Right renal cortex interstitium (tissue), 3 donors: ENCODE measurements at regions not wholly inside any gene's neighbourhood (a gene's known extent, or its start where the extent isn't known, plus 50 kb on each side); places are given as distances from the start of the nearest gene placed in this dataset.
"Not testable (repeated sequence)": the region's sequence is repeated elsewhere in the genome, so short reads cannot be mapped to it uniquely, and the experiment has no call there.

Experiments
- DNase-seq, 3 donors: peaks; one replicate each; pipeline ENCODE4 v3.0.0-alpha.2; 2013; ENCODE audit warnings: low read depth in 3 of 3, low spot score in 2 of 3

DNA sequence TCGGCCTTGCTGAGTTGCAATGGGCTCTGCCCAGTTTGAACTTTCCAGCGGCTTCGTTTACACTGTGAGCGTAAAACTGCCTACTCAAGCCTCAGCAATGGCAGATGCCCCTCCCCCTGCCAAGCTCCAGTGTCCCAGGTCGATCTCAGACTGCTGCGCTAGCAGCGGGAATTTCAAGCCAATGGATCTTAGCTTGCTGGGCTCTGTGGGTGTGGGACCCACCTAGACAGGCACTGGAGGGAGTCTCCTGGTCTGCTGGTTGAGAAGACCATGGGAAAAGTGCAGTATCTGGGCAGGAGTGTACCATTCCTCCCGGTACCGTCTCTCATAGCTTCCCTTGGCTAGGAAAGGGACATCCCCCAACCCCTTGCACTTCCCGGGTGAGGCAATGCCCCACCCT is 88.2 kb downstream of the KLHL28 start:
- DNase-seq = no peak

DNA sequence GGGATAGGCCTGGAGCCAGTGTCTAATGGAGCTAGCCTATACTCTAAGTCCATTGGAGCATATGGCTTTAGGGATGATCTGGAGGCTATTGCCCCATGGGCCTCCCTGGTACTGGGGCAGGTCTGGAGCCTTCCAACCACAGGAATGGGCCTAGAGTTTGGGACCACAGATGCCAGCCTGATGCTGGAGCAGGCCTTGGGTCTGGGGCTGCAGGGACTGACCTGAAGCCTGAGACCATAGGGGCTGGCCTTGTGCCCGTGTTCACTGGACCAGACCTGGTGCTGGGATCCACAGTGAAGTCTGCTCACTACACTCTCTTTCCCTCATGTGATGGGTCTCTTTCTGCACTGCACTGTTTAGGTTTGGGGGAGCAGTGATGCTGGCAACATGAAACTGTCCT is 95.0 kb downstream of the KLHL28 start:
- DNase-seq = no peak

DNA sequence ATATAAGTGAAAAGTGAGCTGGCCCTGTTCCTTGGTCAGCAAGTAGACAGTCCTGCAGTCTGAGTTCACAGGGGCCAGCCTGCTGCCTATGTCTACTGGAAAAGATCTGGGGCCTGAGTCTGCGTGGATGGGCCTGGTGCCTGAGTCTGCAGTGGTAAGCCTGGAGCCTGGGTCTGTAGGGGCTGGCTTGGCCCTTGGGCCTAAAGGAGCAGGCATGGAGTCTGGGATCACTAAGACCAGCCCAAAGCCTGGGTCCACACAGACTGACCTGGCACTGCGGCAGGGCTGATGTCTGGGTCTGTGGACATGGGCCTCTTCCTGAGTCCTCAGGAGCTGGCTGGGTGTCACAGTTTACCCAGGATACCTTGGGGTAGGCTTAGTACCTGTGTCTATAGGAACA is 95.4 kb downstream of the KLHL28 start:
- no peak for DNase-seq

DNA sequence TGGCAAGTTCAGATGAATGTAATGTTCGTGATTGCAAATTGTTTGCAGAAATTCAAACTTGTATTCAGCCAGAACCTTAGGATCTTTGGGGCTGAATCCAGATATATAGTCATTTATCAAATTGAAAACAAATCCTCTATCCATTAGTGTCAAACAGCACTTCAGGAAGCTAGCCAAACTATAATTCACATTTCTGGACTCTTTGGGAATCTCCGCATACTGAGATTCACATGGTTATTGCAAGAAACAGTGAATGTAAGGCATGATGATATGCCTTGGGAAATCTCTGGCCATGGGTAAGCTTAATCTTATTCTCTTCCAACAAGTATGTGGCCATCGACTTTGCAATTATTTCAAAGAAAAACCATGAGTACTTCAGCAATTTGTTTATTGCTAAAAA is 98.5 kb downstream of the KLHL28 start:
- no peak for DNase-seq

DNA sequence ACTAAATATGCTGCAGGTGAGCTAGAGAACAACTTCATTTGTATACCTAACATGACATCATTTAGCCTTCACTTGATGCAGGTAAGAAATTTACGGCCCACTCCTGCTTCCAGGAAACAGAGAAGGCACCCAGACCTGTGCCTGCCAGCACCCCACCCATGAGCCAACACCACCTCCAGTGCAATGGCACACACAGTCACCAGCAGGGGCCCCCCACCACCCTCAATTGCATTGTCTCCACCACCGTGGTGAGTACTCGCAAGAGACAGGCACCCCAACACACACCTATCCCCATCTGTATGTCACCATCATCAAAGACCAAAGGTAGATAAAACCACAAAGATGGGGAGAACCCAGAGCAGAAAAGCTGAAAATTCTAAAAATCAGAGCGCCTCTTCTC is 107.6 kb downstream of the KLHL28 start:
- no peak for DNase-seq

DNA sequence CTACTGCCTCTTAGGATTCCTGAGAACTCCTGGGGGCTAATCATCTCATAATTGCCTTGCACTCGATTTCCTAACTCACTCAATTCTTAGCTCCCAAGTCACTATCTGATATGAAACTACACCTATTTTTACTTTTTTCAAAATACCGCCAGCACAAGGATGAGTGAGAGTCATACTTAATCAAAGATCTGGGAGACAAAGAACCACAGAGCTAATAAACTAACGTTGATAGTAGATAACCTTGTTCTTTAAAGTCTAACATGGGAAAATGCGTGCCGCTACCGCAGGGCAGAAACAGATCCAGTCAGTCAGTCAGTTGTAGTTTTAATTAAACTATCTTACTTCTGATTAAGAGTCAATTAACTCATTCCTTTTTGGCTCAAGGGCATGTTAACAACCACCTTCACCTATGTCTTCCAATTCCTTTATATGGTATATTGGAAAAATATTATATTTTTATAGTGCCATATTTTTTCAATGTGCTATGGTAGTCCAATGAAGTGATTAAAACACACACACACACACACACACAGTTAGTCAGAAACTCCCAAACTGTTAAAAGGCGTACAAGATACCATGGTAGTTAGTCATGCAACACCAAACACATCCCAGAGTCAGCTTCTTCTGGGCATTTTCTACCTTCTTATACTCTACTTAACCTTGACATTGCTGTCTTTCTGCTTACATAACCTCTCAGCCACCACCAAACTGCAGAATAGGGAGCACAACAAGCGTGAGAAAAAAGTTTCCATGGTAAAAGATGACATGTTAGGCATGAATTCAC is 114.0 kb downstream of the KLHL28 start:
- DNase-seq = no peak

DNA sequence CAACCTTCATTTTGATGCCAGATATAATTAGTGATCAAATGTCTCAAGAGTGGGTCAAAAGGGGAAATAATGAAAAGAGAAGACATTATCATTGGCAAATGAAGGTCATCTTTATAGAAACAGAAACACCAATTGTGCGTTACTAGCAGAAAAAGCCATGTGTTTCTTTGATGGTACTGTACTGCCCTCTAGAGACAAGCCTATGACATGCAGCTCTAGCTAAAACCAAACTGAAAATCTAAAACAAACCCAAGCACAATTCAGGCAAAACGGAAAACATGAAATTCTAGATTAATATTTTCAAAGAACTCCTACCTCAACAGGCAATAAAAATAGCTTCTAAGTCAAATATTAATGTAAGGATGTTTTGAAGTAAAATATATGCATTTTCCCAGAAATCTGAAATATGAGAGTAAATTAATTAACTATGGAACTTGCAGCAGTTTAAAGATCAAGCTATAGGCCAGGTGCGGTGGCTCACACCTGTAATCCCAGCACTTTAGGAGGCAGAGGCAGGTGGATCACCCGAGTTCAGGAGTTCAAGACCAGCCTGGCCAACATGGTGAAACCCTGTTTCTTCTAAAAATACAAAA is 115.4 kb downstream of the KLHL28 start:
- DNase-seq = peak in 2 of 3 donors; percentile 31 to 39

DNA sequence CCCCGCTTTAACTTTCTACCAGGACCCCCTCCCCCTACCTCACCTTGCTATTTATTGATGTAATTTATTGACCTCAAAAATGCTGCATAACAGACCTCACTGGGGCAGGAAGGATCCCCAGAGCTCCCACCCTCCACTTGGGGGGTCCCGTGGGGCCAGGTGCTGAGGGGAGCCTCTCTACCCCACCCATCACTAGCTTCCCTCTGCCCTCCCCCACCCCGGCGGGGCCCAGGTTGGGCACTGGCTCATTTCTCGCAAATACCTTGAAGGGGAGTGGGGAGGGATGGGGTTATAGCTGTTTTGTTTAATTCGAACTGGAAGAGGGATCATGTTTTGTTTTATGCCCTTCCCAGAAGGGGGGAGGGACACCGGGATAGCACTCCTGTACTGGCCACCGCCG is 125.8 kb downstream of the KLHL28 start:
- not testable (repeated sequence) for DNase-seq

DNA sequence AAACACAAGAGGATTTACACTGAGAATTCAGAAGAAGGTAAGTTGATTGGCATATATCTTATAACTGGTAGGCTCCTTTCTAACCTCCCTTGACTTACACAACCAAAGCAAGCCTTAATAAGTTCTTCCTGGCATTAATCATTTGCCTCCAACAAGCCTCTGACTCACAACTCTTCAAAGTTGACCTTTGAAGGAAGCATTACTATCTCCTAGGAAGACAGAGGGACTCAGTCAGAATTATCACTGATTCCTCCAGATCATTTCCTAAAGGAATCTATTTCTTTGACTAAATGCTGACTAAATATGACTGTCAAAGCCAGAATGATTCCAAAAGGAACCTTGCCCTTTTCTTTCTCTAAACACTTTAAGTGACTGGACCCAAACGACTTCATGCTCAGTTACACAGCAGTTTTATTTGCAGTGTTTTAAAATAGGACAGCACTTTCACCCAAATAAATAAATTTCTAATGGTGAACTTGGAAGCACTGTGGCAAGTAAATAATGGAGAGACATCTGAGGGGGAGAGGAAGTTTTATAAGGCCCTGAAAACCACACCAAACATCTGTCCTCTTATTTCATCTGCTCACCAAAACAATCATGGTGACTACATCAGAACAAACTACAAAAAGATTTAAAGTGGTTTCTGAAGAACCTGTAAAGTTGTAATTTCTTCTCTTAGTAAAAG is 128.2 kb downstream of the KLHL28 start:
- peak in 2 of 3 donors; percentile 10 to 19 for DNase-seq

DNA sequence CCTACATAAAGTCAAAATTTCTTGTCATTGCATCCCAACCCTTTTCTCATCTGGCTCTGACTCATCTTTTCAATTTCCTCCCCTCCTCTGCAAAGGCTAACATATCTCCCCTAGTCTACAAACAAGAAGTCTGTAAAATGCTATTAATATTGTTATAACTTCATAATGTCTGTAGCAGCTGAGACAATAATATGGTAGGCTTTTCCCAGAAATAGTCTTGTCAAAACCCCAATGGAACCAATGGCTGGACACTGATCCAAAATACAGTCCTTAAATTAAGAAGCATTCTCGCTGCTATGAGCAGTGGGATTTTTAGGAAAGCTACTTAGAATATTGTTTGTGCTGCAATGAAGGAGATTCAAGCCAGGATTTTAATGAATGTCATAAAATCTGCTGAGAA is 131.4 kb downstream of the KLHL28 start:
- DNase-seq = no peak

DNA sequence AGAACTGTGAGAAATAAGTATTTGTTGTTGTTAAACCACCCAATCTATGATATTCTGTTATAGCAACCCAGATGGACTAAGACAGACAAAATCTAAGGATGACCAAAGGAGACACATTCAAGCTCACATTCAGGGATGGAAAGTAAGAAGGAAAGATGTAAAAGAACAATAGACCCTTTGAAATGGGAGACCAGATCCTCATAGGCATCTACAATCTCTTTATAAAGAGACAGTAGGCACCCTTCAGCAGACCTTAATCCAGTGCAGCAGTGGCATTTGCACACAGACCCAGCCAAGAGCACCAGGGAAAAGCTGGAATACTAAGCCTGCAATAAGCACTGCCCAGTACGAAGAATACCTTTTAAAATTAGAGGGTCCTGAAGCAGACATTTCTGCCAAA is 132.7 kb downstream of the KLHL28 start:
- no peak for DNase-seq

DNA sequence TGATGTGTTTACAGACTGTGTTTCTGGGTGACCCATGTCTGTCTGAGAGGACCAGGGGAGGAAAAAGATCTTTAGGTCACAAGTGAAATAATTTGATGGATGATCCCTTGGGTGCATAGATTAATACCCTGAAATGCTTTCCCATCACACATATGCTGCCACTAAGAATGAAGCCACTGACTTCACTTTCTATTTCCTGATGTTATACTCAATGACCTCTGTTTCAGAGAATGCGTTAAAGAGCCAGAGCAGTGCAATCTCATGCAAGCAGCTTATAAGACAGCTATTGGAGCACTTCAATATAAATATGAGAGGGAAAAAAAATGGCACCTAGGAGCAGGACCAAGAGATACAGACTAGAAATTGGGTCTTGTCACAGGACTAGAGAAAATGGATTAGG is 133.7 kb downstream of the KLHL28 start:
- DNase-seq = no peak

DNA sequence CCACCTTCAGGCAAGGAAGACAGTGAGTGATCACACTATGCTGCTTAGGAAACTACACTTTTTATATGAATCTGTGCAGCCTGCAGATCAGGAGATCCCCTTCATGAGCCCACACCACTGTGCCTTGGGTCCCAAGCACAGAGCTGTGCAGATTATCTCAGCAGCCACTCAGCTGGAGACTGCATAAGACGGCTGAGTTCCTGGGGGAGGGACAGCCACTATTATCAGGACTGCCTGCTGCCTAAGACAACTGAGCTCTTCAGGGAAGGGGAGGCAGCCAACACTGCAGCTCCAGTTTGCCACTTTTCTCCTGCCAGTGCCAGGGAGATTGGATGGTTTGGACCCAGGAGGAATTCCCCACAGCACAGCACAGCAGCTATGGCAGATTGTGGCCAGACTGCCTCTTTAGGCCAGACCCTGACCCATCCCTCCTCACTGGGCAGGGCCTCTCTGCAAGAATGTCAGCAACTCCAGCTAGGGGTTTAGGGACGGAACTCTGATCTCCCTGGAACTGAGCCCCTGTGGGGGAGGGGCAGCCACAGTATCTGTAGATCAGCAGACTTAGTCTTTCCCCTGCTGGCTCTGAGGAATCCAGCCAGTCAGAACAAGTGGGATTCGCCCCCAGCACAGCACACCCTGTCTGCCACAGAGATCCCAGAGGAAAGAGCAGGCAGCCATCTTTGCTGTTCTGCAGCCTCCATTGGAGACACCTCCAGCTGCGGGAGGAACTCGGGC is 141.3 kb downstream of the KLHL28 start:
- no peak for DNase-seq

DNA sequence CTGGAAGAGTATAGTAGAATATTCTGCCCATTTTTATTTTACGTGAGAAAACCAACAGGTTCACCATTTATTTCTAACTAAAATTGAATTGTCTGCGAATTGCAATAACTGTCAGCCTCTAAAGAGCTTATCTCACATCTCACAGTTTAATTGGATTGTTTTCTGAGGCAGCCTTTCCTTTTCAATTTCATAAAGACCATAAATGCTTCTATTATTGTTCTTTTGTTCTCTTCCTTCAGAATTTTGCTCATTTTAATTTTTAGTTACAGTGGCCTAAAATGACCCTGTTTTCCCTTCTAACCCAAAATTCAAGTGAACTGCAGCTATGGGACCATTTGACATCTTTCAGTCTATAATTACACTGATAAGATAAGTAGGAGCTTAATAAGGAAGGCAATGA is 147.6 kb downstream of the KLHL28 start:
- DNase-seq = no peak

DNA sequence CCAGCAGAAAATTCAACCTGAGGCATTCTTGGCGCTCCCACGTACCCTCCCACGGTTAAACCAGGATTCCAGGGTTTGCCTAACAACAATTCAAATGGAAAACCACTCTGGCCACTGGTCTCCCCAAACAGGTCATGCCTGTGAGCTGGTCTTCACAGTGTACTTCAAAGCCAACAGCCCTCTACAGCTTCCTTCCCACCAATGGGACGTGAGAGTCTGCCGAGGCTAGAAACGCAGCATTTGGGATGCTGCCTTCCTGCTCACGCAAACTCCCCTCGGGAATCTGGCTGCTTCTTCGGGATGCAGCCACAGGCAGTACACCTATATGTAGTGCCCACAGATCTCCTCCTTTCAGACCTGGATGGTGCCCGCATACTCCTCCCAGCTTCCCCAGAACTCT is 149.1 kb downstream of the KLHL28 start:
- DNase-seq = no peak

DNA sequence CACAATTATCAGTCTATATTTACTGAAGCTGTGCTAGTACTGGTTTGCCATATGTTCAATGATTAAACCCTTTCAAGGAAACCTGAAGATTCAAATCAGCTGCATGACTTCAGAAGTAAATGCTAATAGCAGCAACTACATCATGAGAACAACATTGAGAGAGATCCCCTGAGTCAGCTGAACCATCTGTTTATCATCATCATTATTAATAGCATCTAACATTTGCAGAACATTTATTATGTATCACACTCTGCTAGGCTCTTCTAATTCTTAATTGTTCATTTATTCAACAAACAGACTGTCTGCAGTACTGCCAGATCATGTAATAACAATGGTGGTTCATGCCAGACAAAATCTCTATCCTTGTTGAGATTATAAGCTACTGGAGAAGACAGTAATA is 157.4 kb downstream of the KLHL28 start:
- no peak for DNase-seq

DNA sequence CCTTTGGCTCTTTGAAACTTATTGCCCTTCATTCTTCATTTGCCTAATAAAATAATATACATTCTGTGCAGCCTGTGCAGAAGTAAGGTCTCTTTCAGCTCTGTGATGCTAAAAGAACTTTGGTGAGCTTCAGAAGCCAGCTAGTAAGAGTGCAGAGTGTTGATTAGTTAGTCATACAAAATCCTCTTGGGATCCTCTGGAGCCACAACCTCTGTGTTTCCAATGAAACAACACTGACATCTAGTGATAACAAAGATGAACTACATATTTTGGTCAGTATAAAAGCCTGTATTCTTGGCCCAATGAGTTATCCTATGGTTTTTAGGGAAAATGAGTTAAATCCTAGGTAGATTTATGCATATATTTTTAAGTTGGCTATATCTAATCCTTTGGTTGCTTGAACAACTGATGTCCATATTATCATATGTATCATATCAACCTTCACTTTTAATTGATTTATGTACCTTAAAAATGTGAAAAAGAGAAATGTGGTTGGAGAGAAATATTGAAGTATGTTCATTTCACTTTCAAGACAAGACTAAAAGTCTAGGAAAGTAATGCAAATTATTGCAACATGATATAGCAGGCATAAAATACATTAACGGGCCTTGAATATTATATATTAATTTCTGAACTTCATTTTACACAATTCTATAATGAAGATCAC is 158.4 kb downstream of the KLHL28 start:
- peak; percentile 27 to 54 (median 38) for DNase-seq

DNA sequence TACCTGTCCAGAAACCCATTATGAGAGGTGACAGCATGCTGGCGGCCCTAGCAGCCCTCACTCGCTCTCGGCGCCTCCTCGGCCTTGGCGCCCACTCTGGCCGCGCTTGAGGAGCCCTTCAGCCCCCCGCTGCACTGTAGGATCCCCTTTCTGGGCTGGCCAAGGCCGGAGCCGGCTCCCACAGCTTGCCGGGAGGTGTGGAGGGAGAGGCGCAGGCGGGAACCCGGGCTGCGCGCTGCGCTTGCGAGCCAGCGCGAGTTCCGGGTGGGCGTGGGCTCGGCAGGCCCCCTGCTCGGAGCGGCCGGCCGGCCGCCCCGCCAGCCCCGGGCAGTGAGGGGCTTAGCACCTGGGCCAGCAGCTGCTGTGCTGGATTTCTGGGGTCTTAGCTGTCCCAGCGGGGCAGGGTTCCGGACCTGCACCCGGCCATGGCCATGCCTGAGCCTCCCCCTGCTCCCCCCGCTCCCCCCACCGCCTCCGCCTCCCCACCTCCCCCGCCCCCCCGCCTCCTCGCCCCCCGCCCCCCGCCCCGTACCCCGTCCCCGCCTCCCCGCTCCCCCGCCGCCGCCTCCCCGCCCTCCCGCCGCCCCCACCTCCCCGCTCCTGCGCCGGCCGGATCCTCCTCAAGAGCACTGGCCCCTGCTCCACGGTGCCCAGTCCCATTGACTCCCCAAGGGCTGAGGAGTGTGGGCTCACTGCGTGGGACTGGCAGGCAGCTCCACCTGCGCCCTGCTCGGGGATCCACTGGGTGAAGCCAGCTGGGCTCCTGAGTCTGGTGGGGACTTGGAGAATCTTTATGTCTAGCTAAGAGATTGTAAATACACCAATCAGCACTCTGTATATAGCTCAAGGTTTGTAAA is 163.1 kb downstream of the KLHL28 start:
- DNase-seq = no peak

DNA sequence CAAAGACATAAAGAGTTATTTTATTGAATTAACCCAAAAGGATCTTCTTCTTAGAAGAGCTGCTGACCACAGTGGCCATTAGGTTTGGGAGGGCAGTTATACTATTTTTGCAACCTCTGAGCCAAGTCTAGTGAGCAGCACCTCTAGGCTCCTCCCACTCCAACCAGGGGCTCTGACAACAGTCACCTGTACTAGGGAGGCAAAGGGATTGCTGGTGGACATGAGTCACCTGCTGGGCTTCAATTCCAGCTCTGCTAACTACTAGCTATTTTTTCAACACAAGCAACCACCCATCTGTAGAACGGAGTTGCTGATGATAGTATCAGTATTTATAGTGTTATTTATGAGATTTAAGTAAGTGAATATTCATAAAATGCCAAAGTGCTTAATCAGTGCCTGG is 166.0 kb downstream of the KLHL28 start:
- no peak for DNase-seq

DNA sequence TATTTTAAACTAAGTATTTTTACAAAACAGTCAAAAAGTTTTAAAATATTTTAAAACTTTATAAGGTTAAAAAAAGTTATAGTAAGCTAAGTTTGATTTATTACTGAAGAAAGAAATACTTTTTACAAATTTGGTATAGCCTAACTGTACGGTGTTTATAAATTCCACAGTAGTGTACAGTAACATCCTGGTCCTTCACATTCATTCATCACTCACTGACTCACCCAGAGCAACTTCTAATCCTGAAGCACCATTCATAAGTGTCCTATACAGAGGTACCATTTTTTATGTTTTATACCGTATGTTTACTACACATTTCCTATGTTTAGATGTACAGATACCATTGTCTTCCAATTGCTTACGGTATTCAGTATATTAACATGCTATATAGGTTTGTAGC is 170.0 kb downstream of the KLHL28 start:
- DNase-seq = no peak
